ENCODE measurements at regions not wholly inside any gene's neighbourhood (a gene's known extent, or its start where the extent isn't known, plus 50 kb on each side); places are given as distances from the start of the nearest gene placed in this dataset.

DNA sequence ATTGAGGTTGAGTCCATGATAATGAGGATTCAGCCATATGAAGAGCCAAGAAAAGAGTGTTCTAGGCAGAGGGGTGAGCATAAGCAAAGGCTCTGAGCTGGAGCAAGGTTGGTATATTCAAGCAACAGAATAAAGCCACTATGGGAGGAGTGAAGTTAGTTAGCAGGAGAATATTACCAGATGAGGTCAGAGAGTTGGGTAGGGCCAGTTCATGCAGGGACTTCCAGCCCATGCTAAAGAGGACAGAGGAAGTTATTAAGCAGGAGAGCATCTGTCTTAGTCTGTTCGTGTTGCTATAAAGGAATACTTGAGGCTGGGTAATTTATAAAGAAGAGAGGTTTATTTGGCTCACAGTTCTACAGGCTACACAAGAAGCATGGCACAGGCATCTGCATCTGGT, 57.1 kb upstream of the ATG10 start:
- no peak overlapping the region for H3K9ac ChIP-seq (ENCODE audit: low read depth, low read length)
- 0 out of 2 replicates have a peak overlapping the region, but pooled peaks have one; percentile 19 for H2AFZ ChIP-seq (ENCODE audit: low read depth, low read length)
- no peaks in the 10 kb centered on the region for H3K79me2 ChIP-seq (ENCODE audit: insufficient read depth, low read length)
- no peak for DNase-seq
- no peaks in the 10 kb centered on the region for H3K4me1 ChIP-seq (ENCODE audit: insufficient read depth, low read length)
- no peaks in the 10 kb centered on the region for H4K20me1 ChIP-seq (ENCODE audit: insufficient read depth, low read length)
- H3K36me3 ChIP-seq (ENCODE audit: insufficient read depth, low read length) = no peaks in the 10 kb centered on the region
- TF ChIP-seq, protein P1, sequence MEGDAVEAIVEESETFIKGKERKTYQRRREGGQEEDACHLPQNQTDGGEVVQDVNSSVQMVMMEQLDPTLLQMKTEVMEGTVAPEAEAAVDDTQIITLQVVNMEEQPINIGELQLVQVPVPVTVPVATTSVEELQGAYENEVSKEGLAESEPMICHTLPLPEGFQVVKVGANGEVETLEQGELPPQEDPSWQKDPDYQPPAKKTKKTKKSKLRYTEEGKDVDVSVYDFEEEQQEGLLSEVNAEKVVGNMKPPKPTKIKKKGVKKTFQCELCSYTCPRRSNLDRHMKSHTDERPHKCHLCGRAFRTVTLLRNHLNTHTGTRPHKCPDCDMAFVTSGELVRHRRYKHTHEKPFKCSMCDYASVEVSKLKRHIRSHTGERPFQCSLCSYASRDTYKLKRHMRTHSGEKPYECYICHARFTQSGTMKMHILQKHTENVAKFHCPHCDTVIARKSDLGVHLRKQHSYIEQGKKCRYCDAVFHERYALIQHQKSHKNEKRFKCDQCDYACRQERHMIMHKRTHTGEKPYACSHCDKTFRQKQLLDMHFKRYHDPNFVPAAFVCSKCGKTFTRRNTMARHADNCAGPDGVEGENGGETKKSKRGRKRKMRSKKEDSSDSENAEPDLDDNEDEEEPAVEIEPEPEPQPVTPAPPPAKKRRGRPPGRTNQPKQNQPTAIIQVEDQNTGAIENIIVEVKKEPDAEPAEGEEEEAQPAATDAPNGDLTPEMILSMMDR (IDR thresholded peaks at IDR 0.05; ENCODE audit: borderline replicate concordance, extremely low read depth, low read length, poor library complexity, severe bottlenecking) = no peak
- no peak for TF ChIP-seq EZH2 (IDR thresholded peaks at IDR 0.05; ENCODE audit: borderline replicate concordance, low read depth, low read length, severe bottlenecking)
- no peaks in the 10 kb centered on the region for H3K9me3 ChIP-seq (ENCODE audit: insufficient read depth, low read length, severe bottlenecking)
- no peak overlapping the region for H3K27ac ChIP-seq (ENCODE audit: low read length)
- no peak overlapping the region for H3K4me3 ChIP-seq (ENCODE audit: low read depth in 1 of 2, low read length in 2 of 2)
- no peak for ATAC-seq (ENCODE audit: insufficient read depth, low read depth)
- no peaks in the 10 kb centered on the region for H3K27me3 ChIP-seq (ENCODE audit: insufficient read depth, low read length, poor library complexity)
- H3K4me2 ChIP-seq (ENCODE audit: insufficient read depth, low read length) = no peak overlapping the region

DNA sequence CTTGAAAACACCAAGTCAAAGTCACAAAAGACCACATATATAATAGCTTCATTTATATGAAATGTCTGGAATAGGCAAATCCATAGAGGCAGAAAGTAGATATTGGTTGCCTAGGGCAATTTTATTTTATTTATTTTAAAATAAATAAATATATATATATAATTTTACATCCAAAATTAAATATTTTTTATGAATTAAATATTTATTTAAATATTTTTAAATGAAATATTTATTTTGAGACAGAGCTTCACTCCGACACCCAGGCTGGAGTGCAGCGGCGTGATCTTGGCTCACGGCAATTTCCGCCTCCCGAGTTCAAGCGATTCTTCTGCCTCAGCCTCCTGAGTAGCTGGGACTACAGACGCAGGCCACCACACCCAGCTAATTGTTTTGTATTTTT, 58.9 kb upstream of the ATG10 start:
- ATAC-seq (ENCODE audit: insufficient read depth, low read depth) (no peak), DNase-seq (no peak)
- H3K27me3 ChIP-seq (ENCODE audit: insufficient read depth, low read length, poor library complexity) = no peaks in the 10 kb centered on the region
- no peak overlapping the region for H3K27ac ChIP-seq (ENCODE audit: low read length)
- no peaks in the 10 kb centered on the region for H4K20me1 ChIP-seq (ENCODE audit: insufficient read depth, low read length)
- no peaks in the 10 kb centered on the region for H3K36me3 ChIP-seq (ENCODE audit: insufficient read depth, low read length)
- no peaks in the 10 kb centered on the region for H3K4me1 ChIP-seq (ENCODE audit: insufficient read depth, low read length)
- H2AFZ ChIP-seq (ENCODE audit: low read depth, low read length) = no peak overlapping the region
- no peaks in the 10 kb centered on the region for H3K9me3 ChIP-seq (ENCODE audit: insufficient read depth, low read length, severe bottlenecking)
- no peaks in the 10 kb centered on the region for H3K79me2 ChIP-seq (ENCODE audit: insufficient read depth, low read length)
- no peak for TF ChIP-seq EZH2 (IDR thresholded peaks at IDR 0.05; ENCODE audit: borderline replicate concordance, low read depth, low read length, severe bottlenecking)
- TF ChIP-seq, protein P1 (IDR thresholded peaks at IDR 0.05; ENCODE audit: borderline replicate concordance, extremely low read depth, low read length, poor library complexity, severe bottlenecking) = no peak
- no peak overlapping the region for H3K4me3 ChIP-seq (ENCODE audit: low read depth in 1 of 2, low read length in 2 of 2)
- no peak overlapping the region for H3K9ac ChIP-seq (ENCODE audit: low read depth, low read length)
- no peak overlapping the region for H3K4me2 ChIP-seq (ENCODE audit: insufficient read depth, low read length)

DNA sequence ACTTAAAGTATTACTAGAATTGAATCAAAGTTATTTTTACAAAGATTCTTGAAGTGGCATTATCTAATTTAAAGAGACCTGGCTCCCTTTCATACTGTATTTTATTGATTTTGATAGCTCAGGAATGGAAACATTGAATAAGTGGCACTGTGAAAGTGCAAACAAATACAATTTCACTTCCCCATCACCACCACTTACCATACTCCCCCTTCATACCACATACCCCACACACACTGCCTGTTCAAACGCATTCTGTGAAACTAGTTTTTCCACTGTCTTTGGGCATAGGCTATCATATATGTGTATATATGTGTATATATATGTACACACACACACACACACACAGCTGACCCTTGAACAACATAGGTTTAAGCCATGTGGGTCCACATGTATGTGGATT, 62.1 kb upstream of the ATG10 start:
- Histone ChIP-seq H4K20me1 (ENCODE audit: insufficient read depth, low read length) (no peaks in the 10 kb centered on the region), H3K27ac (ENCODE audit: low read length) (no peak overlapping the region), H3K79me2 (ENCODE audit: insufficient read depth, low read length) (no peaks in the 10 kb centered on the region), H3K9me3 (ENCODE audit: insufficient read depth, low read length, severe bottlenecking) (no peaks in the 10 kb centered on the region), H3K4me3 (ENCODE audit: low read depth in 1 of 2, low read length in 2 of 2) (no peak overlapping the region), H2AFZ (ENCODE audit: low read depth, low read length) (no peak overlapping the region), H3K27me3 (ENCODE audit: insufficient read depth, low read length, poor library complexity) (no peaks in the 10 kb centered on the region), H3K9ac (ENCODE audit: low read depth, low read length) (no peak overlapping the region), H3K36me3 (ENCODE audit: insufficient read depth, low read length) (no peaks in the 10 kb centered on the region), H3K4me2 (ENCODE audit: insufficient read depth, low read length) (no peak overlapping the region), H3K4me1 (ENCODE audit: insufficient read depth, low read length) (no peaks in the 10 kb centered on the region)
- no peak for TF ChIP-seq EZH2 (IDR thresholded peaks at IDR 0.05; ENCODE audit: borderline replicate concordance, low read depth, low read length, severe bottlenecking)
- TF ChIP-seq, protein P1 (IDR thresholded peaks at IDR 0.05; ENCODE audit: borderline replicate concordance, extremely low read depth, low read length, poor library complexity, severe bottlenecking) = no peak
- DNase-seq = no peak
- no peak for ATAC-seq (ENCODE audit: insufficient read depth, low read depth)

DNA sequence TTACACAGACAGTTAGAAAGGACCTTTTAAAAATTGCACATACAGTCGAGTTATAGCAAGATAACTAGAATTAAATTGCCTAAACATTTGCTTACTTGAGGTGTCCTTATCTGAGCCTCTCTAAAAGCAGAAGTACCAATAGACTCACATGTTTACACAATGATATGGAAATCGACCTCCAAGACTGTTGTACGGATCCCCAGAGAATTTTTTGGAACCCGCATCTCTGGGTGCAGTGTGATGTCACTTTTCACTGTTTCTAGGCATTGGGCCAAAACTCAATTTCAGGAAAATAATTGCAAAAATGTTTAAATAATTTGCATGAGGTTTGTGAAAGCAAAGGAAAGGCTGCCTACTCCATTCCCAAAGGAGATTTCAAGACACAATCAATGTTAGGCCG, 63.1 kb upstream of the ATG10 start:
- H2AFZ ChIP-seq (ENCODE audit: low read depth, low read length) = no peak overlapping the region
- H3K4me1 ChIP-seq (ENCODE audit: insufficient read depth, low read length) = no peaks in the 10 kb centered on the region
- no peak overlapping the region for H3K4me3 ChIP-seq (ENCODE audit: low read depth in 1 of 2, low read length in 2 of 2)
- no peak overlapping the region for H3K9ac ChIP-seq (ENCODE audit: low read depth, low read length)
- H3K27ac ChIP-seq (ENCODE audit: low read length) = no peak overlapping the region
- no peak for TF ChIP-seq EZH2 (IDR thresholded peaks at IDR 0.05; ENCODE audit: borderline replicate concordance, low read depth, low read length, severe bottlenecking)
- TF ChIP-seq, protein P1 (IDR thresholded peaks at IDR 0.05; ENCODE audit: borderline replicate concordance, extremely low read depth, low read length, poor library complexity, severe bottlenecking) = no peak
- no peak for DNase-seq
- no peak for ATAC-seq (ENCODE audit: insufficient read depth, low read depth)
- no peak overlapping the region for H3K4me2 ChIP-seq (ENCODE audit: insufficient read depth, low read length)
- no peaks in the 10 kb centered on the region for H3K79me2 ChIP-seq (ENCODE audit: insufficient read depth, low read length)
- no peaks in the 10 kb centered on the region for H3K9me3 ChIP-seq (ENCODE audit: insufficient read depth, low read length, severe bottlenecking)
- no peaks in the 10 kb centered on the region for H4K20me1 ChIP-seq (ENCODE audit: insufficient read depth, low read length)
- H3K36me3 ChIP-seq (ENCODE audit: insufficient read depth, low read length) = no peaks in the 10 kb centered on the region
- no peaks in the 10 kb centered on the region for H3K27me3 ChIP-seq (ENCODE audit: insufficient read depth, low read length, poor library complexity)
